ENCODE measurements at regions not wholly inside any gene's neighbourhood (a gene's known extent, or its start where the extent isn't known, plus 50 kb on each side); places are given as distances from the start of the nearest gene placed in this dataset.

GRCh38 chr13:47109028-47109427 lies 212.2 kb upstream of the HTR2A start:
- DNase-seq, result no peak

- no peak for DNase-seq
These were observed 203.5 kb upstream of the HTR2A start for GRCh38 chr13:47100214-47100853.

GRCh38 chr13:47094734-47095434 lies 198.0 kb upstream of the HTR2A start:
- DNase-seq, result no peak

- no peak for DNase-seq
These were observed 195.3 kb upstream of the HTR2A start for GRCh38 chr13:47092202-47092601.

GRCh38 chr13:47087841-47088240 lies 191.0 kb upstream of the HTR2A start:
- DNase-seq, result no peak

- DNase-seq, result no peak
These were observed 190.4 kb upstream of the HTR2A start for GRCh38 chr13:47087241-47087640.

- DNase-seq, result no peak
These were observed 188.5 kb upstream of the HTR2A start for GRCh38 chr13:47085346-47085745.

GRCh38 chr13:47081850-47082249 lies 185.0 kb upstream of the HTR2A start:
- no peak for DNase-seq

GRCh38 chr13:47081246-47081645 lies 184.4 kb upstream of the HTR2A start:
- no peak for DNase-seq

GRCh38 chr13:47080621-47081020 lies 183.8 kb upstream of the HTR2A start:
- no peak for DNase-seq

- DNase-seq, result no peak
These were observed 179.6 kb upstream of the HTR2A start for GRCh38 chr13:47076500-47076899.

- DNase-seq, result no peak
These were observed 172.3 kb upstream of the HTR2A start for GRCh38 chr13:47069133-47069532.

GRCh38 chr13:47067306-47067705 lies 170.5 kb upstream of the HTR2A start:
- DNase-seq, result no peak

- DNase-seq, result no peak
These were observed 169.4 kb upstream of the HTR2A start for GRCh38 chr13:47066226-47066625.

GRCh38 chr13:47064381-47064780 lies 167.5 kb upstream of the HTR2A start:
- DNase-seq, result no peak

GRCh38 chr13:47049276-47049989 lies 152.6 kb upstream of the HTR2A start:
- no peak for DNase-seq

- DNase-seq, result no peak
These were observed 149.9 kb upstream of the HTR2A start for GRCh38 chr13:47046706-47047105.

- DNase-seq, result no peak
These were observed 148.0 kb upstream of the HTR2A start for GRCh38 chr13:47044842-47045241.

GRCh38 chr13:47039106-47039505 lies 142.3 kb upstream of the HTR2A start:
- no peak for DNase-seq

GRCh38 chr13:47038188-47038587 lies 141.3 kb upstream of the HTR2A start:
- DNase-seq, result no peak

- DNase-seq, result no peak
These were observed 139.6 kb upstream of the HTR2A start for GRCh38 chr13:47036294-47037008.

GRCh38 chr13:47033216-47033615 lies 136.4 kb upstream of the HTR2A start:
- no peak for DNase-seq

GRCh38 chr13:47027780-47028437 lies 131.1 kb upstream of the HTR2A start:
- no peak for DNase-seq

Measured in retina (tissue), 1 donor.